ENCODE measurements at regions not wholly inside any gene's neighbourhood (a gene's known extent, or its start where the extent isn't known, plus 50 kb on each side); places are given as distances from the start of the nearest gene placed in this dataset.

GRCh38 chrX:143994206-143994605 is 110.3 kb downstream of the UBE2NL start:
- peaks cover 30% of the 10 kb centered on the region for H3K9me3 Mint-ChIP-seq (ENCODE audit: low read depth)

GRCh38 chrX:143998261-143998660 is 114.4 kb downstream of the UBE2NL start:
- H3K27ac Mint-ChIP-seq (ENCODE audit: unreplicated experiment) = no peak overlapping the region
- peaks cover 38% of the 10 kb centered on the region for H3K9me3 Mint-ChIP-seq (ENCODE audit: low read depth)
- no peak for DNase-seq (ENCODE audit: low spot score)
- TF ChIP-seq CTCF (IDR thresholded peaks at IDR 0.05) = no peak
- no peaks in the 10 kb centered on the region for H3K27me3 Mint-ChIP-seq (ENCODE audit: low read depth)
- H3K4me1 Mint-ChIP-seq (ENCODE audit: low read depth) = no peaks in the 10 kb centered on the region
- H3K36me3 Mint-ChIP-seq (ENCODE audit: low read depth) = no peaks in the 10 kb centered on the region
- H3K4me3 Mint-ChIP-seq (ENCODE audit: unreplicated experiment) = no peak overlapping the region

More at GRCh38 chrX:143994206-143994605, 110.3 kb downstream of the UBE2NL start:
- no peak for DNase-seq (ENCODE audit: low spot score)
- no peaks in the 10 kb centered on the region for H3K4me1 Mint-ChIP-seq (ENCODE audit: low read depth)
- H3K36me3 Mint-ChIP-seq (ENCODE audit: low read depth) = no peaks in the 10 kb centered on the region
- no peak overlapping the region for H3K27ac Mint-ChIP-seq (ENCODE audit: unreplicated experiment)
- no peak overlapping the region for H3K4me3 Mint-ChIP-seq (ENCODE audit: unreplicated experiment)
- no peaks in the 10 kb centered on the region for H3K27me3 Mint-ChIP-seq (ENCODE audit: low read depth)
- no peak for TF ChIP-seq CTCF (IDR thresholded peaks at IDR 0.05)

GRCh38 chrX:144006811-144007210 is 122.9 kb downstream of the UBE2NL start:
- no peak for DNase-seq (ENCODE audit: low spot score)
- no peaks in the 10 kb centered on the region for H3K4me1 Mint-ChIP-seq (ENCODE audit: low read depth)
- peaks cover 46% of the 10 kb centered on the region for H3K9me3 Mint-ChIP-seq (ENCODE audit: low read depth)
- no peak overlapping the region for H3K4me3 Mint-ChIP-seq (ENCODE audit: unreplicated experiment)
- H3K36me3 Mint-ChIP-seq (ENCODE audit: low read depth) = no peaks in the 10 kb centered on the region
- TF ChIP-seq CTCF (IDR thresholded peaks at IDR 0.05) = no peak
- H3K27me3 Mint-ChIP-seq (ENCODE audit: low read depth) = no peaks in the 10 kb centered on the region
- no peak overlapping the region for H3K27ac Mint-ChIP-seq (ENCODE audit: unreplicated experiment)

- Mint-ChIP-seq H3K36me3 (ENCODE audit: low read depth) (no peaks in the 10 kb centered on the region), H3K27me3 (ENCODE audit: low read depth) (no peaks in the 10 kb centered on the region), H3K4me3 (ENCODE audit: unreplicated experiment) (no peak overlapping the region), H3K9me3 (ENCODE audit: low read depth) (peaks cover 29% of the 10 kb centered on the region), H3K27ac (ENCODE audit: unreplicated experiment) (no peak overlapping the region), H3K4me1 (ENCODE audit: low read depth) (no peaks in the 10 kb centered on the region)
- DNase-seq (ENCODE audit: low spot score) = no peak
- TF ChIP-seq CTCF (IDR thresholded peaks at IDR 0.05) = no peak
Measured at GRCh38 chrX:144040793-144041192, 156.9 kb downstream of the UBE2NL start.

- H3K9me3 Mint-ChIP-seq (ENCODE audit: low read depth) = peaks cover 36% of the 10 kb centered on the region
- TF ChIP-seq CTCF (IDR thresholded peaks at IDR 0.05) = no peak
- no peak overlapping the region for H3K4me3 Mint-ChIP-seq (ENCODE audit: unreplicated experiment)
- H3K4me1 Mint-ChIP-seq (ENCODE audit: low read depth) = no peaks in the 10 kb centered on the region
- DNase-seq (ENCODE audit: low spot score) = no peak
- no peak overlapping the region for H3K27ac Mint-ChIP-seq (ENCODE audit: unreplicated experiment)
- H3K27me3 Mint-ChIP-seq (ENCODE audit: low read depth) = no peaks in the 10 kb centered on the region
- H3K36me3 Mint-ChIP-seq (ENCODE audit: low read depth) = no peaks in the 10 kb centered on the region
Measured at GRCh38 chrX:144042271-144042670, 158.4 kb downstream of the UBE2NL start.

Measured in chondrocyte (in vitro differentiated cells).